LHCN-M2 (cell line): ENCODE measurements at regions not wholly inside any gene's neighbourhood (a gene's known extent, or its start where the extent isn't known, plus 50 kb on each side); places are given as distances from the start of the nearest gene placed in this dataset.
"Not testable (repeated sequence)": the region's sequence is repeated elsewhere in the genome, so short reads cannot be mapped to it uniquely, and the experiment has no call there.

Experiments
- DNase-seq: peaks from one replicate; pipeline ENCODE4 v3.0.0-alpha.2; 2012; ENCODE audit warnings: low read depth

DNA sequence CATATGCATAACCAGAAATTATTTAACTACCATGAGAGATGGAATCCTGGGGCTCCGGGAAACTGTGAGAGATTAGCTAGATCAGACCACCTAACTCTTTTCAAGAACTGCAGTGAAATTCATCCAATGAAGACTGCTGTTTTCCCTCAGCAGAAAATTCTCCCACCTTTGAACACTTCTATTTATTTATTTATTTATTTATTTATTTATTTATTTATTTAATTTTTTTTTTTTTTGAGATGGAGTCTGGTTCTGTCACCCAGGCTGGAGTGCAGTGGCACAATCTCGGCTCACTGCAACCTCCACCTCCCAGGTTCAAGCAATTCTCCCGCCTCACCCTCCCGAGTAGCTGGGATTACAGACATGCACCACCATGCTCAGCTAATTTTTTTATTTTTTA lies 802.2 kb downstream of the BCL11A start:
- DNase-seq, result not testable (repeated sequence)

DNA sequence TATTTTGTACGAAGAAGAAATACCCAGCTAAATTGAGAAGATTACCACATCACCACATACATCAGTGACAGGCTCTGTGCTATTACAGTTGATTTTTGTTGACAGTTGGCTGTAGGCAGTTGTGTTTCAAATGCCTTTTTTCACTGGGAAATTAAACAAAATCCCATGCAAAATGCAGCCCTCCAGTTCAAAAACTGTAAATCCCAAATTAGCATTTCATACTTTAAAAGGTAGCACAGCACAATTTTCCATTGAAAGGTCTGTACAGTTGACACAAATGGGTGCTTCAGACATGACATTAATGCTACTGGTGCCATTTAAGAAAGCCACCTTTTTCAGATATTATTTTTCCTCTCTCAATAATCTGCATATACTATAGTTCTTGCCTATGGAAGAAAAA lies 807.2 kb downstream of the BCL11A start:
- DNase-seq, result no peak

DNA sequence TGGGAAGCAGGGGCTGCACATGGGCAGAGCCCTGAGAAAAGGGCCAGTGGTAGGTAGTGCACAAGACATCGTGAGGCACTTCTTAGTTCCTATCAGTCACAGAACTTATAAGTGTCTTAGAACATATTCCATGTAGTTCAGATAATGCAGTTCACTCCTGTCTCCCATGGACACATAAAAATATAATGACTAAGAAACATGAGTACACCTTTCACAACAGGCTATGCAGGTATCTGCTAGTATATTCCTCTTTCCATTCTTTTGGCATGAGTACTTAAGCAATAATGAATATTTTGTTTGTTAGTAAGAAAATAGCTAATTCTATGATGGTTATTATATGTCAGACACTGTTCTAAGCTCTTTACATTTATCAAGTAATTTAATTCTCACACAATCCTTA lies 808.4 kb downstream of the BCL11A start:
- no peak for DNase-seq

DNA sequence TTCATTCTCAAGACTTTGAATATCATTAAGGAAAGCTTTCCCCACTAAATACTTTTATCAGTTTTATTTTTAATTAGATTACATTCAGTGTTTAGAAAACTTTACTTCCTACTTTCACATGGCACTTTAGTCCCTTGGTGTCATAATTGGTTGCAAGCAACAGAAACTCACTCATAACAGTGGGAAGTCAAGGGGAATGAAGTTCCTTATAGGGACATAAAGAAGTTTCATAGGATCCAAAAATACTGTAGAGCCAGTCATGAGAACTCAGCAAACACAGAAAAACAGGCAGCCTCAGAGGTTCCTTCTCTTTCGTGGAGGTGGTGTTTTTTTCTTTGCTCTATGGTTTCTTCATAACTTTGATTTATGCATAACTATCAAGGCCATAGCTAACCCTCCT lies 809.0 kb downstream of the BCL11A start:
- DNase-seq, result no peak

DNA sequence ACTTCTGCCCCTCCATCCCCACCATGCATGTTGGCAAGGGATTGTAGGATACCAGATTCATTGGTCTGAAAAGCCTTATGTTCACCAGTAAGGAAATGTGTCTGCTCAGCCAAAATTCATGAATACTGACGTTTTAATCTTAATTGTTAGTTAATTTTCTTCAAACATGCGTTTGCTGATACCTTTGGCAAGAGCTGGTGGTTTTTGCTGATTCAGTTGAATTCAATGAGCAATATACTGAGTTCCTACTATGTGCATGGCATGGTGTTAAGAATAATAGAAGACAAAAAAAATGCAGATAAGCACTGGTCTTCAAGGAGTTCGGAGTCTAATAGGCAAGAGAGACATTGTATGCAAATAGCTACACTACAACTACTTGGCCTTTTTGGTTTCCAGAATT lies 811.6 kb downstream of the BCL11A start:
- DNase-seq, result no peak

DNA sequence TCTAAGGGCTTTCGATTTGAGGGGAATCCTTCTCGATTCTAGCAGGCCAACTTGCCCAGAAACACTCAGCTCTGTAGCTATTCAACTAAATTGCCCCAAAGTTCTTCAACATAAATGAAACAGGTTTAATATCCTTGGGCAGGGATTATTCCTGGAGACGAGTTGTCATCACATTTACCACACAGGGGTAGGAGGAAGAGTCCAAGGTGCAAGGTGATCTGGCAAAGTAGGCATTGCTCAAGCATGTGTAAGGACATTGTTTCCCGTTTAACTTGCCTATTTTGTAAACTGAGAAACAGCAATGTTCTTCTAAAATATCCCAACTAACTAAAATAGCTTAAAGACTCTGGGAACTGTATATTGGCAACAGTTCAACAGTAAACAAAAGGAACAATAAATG lies 814.3 kb downstream of the BCL11A start:
- DNase-seq, result no peak

DNA sequence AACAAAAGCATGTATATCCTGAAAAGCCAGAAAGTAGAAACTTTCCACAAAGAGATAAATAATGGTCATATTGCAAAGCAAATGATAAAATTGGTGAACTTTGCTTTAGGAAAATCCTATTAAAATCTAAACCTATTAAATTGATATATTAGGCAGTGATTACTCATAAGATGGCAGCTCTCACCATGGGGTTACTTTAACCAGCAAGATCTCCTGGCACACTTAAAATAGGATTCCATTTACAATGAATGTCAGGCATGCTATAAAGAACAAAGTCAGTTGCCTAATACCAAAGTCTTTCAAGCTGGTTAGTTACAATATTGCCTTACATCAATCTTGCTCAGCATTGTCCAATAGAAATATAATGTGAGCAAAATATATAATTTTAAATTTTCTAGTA lies 816.2 kb downstream of the BCL11A start:
- no peak for DNase-seq

DNA sequence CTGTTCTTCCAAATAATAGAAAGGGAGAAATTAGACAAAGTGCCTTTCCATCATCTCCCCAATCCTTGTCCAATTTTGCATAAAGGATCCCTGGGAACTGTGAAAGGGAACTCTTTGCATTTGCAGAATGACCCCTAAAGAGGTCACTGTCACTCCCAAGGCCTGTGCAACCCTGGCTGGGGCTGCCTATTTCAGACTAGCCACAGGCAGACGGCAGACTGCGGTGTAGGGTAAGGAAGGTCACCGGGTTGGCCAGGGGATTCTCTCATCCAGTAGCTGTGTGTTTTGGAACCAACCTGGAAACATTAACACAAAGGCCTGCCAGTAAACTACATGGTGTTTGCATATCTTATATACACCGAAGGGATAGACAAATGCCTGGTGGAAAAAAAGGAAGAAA lies 818.7 kb downstream of the BCL11A start:
- DNase-seq, result no peak

DNA sequence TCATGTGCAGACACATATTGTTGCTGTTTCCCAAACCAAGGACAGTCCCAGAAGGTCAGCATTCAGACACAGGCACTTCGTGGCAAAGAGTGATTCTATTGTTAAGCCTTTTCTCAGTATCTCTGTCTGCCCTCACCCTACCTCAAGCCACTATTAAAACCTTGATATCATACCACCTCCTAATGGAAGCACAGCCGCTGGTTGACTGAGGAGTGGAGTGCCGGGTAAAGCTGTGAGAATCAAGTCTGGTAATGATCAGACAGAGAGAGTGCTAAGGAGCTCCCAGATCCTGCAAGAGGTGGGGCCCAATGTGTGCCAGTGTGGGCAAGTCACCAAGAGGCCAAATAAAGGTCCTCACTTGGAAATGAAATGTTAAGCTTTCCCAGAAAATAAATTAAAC lies 819.5 kb downstream of the BCL11A start:
- no peak for DNase-seq

DNA sequence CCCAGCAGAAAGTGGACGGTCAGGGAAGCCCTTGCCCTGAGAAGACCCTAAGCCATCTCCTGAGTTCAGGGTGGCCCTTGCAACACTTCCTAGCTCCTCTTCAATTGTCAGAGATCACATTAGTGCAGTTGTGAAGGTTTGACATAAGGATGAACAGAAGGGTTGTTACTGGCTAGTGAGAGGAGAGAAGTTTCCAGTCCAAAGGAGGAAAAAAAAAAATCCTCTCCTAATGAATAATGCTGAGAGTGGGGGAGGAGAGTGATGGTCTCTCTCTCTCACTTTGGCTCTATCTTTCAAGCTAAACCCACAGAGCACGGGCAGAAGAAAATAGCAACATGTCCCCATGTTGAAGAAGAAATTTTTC lies 819.9 kb downstream of the BCL11A start:
- DNase-seq, result no peak

DNA sequence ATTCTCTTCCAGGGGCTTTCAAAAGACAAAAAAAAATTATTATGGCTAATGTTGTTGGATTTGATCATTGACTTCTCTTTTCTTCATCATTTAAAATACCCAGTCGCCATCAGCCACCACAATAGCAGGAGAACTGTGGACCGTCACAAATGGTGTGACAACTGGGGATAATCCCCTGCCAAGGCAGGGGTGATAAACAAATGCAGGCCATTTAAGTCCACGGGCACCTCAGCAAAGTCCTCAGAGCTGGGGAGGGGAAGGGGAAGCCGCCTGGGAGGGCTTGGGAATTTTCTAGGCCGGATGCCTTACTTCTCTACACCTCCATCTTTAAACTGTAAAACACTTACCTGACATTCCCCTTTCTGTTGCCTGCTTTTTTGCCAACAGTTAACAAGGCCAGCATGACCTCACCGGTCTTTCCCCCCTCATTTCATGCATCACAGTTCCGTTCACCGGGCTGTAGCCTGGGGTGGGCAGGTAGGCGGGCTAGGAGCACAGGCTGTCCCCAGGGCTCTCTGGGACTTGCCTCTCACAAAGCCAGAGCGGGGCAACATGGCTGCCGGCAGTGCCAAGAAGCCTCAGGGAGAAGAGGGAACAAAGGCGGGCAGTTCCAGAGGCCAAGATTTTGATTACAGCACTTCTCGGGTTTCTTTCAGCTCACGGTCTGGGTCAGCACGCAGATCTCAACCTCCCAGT lies 820.4 kb downstream of the BCL11A start:
- no peak for DNase-seq

DNA sequence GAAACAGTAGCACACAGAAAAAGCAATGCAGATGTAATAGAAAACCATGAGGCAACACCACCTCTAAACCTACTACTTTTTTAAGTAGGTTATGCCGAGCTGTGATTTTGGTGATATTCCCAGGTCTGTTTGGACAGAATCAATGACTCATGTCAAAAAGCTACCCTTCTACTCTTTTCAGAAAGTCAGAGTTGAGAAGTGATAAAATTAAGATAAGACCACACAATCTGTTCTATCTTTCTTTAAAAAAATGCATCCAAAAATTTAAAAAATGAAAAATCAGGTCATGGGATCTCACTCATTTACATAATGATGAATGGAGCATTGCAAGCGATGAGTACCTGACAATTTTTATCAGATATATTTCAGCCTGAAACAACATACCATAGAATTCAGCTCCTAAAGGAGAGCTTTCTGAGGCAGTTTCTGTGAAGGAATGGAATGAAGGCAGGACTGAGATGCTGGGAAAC lies 826.3 kb downstream of the BCL11A start:
- no peak for DNase-seq

DNA sequence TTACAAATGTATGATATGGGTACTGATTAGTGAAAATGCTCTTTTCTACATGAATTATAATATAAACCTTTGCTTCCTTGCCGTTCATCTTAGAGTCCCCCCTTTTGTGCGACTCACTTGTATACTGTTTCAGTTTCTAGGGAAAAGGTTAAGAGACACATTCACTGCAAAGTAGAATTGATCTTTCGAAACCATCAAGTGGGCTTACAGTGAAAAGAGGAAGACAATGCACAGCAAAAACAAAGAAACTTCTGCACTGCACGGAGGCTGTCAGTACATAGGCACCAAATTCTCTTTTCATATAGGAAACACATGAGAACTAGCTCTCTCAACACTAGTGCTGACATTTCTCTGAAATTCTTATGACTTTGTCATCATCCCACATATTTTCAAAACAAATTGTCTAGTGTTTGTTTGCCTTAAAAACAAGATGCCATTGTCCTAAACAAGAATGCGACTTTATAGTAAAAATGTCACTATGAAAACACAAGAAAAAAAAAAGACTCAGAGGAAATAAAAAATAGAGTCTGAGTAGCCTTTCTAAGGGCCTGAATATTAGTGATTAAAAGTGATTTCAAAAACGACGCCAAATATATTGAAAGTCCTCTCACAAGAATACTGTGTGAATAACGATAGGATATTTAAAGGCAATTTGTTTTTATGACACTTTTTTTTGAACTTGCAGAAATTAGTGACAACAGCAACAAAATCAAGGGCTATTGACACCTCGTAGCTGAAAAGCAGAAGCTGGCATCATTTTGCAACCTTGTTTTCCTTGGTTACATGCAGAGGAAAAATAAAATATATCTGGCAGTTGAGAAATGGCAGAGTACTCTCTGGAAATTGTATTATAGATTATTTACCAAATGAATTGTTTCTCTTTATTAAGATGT lies 827.0 kb downstream of the BCL11A start:
- DNase-seq, result no peak

DNA sequence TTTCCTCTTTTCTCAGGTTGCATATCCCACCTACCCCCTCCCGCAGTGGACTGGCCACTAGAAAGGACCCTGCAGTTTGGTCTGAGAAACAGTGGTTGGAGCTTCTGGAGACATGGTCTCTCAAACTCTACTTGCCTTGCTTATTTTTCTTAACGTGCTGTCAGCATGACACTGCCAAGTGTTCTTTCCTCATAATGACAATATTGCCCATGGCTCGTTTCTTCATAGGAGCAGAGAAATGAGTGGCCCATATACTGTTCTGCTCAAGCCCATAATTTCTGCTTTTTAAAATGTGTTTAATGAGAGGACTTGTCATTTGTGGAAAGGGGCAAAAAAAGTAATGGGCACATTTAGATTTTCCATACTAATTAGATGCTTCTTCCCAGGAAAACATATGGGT lies 828.7 kb downstream of the BCL11A start:
- DNase-seq, result no peak

DNA sequence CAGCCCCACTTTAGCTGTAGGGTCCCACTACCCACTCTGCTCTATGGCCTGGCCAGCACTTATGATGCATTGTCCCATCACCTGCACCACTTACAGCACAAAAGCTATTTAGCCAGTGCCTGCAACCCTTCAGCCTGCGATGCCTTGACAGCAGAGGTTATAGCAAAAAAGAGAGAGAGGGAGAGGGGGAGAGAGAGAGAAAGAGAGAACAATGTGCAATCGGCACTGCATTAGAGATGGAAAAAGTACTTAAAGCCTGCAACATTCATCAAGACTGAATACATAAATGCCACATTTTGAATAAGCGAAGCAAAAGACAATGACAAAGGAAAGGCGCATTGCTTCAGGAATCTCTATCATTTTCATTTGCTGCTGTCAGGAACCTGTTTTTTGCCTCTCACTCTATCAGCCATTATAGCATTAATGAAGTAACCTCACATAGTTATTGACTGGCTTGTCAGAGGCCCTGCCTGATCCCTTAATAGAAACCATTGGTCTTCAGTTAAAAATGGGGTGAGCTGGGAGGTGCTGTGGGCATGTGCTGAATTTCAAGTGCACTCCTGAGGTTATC lies 833.1 kb downstream of the BCL11A start:
- no peak for DNase-seq

DNA sequence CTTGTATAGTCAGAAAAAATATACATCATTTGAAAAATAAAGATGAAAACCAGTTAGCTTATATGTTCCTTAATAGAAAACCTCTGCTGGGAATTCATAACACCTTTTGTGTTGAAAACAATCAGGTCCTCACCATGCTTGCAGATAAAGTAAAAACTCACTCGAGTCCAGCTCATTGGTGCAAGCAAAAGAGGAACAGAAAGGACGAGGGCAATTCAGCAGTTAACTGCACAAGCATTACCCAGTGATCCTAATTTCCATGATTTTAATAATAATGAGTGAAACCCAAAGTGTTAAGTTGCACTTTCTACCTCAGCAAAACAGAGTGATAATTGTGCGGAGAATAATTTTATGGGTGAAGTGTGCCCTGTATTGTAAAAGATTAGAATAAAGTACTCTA lies 839.9 kb downstream of the BCL11A start:
- no peak for DNase-seq

DNA sequence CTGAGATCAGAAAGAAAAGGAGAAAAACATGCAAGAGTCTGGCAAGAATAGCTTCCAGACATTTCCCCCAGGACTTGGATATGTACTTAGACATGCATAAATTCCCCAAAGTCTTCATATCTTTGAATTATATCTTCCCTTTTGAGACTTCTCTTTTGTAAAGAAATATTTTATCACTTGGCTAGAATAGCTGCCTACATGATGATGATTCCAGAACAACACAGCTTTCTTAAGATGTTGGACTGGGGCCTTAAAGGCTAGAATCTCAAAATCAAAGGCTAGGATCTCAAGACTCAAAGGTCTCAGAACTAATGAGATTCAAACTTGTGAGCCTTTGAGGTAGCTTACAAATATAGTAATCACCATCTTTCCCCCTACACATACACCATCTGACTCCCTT lies 842.3 kb downstream of the BCL11A start:
- no peak for DNase-seq

DNA sequence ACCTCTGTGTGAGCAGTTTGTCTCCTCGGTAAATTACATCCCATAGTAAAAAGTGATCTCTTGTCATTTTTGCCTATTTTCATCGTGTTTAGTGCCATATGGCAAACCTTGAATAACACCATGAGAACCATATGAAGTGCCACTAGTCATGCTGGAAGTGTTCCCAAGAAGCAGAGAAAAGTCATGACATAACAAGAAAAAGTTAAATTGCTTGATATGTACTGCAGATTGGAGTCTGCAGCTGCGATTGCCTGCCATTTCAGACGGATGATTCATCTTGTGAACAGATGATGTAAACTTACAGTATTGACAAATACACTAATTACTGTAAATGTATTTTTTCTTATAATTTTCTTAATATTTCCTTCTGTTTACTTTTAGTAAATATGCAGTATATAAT lies 846.7 kb downstream of the BCL11A start:
- no peak for DNase-seq

DNA sequence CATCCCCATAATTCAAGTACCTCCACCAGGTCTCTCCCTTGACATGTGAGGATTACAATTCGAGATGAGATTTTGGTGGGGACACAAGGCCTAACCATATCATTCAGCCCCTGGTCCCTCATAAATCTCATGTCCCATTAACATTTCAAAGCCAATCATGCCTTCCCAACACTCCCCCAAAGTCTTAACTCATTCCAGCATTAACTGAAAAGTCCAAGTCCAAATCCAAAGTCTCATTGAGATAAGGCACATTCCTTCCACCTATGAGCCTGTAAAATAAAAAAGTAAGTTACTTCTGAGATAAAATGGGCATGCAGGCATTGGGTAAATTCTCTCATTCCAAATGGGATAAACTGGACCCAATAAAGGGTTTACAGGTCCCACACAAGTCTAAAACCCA lies 849.7 kb downstream of the BCL11A start:
- no peak for DNase-seq

DNA sequence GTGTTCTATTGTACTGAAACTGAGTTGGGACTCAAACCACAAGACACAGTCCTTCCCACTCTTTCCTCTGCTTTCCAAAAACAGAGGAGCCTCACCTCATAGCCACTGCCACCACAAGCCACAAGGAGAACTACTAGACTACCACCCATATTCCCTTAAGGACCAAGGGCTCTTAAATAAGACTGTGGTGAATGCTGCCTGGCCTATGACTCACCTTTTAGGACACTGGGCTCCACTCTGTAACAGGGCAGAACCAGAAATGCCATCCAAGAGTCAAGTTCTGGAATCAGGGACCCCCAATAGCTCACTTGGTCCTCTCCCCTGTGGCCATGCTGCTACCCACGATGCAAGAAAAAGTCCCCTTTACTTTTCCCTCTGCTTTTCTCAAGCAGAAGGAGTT lies 851.4 kb downstream of the BCL11A start:
- no peak for DNase-seq

DNA sequence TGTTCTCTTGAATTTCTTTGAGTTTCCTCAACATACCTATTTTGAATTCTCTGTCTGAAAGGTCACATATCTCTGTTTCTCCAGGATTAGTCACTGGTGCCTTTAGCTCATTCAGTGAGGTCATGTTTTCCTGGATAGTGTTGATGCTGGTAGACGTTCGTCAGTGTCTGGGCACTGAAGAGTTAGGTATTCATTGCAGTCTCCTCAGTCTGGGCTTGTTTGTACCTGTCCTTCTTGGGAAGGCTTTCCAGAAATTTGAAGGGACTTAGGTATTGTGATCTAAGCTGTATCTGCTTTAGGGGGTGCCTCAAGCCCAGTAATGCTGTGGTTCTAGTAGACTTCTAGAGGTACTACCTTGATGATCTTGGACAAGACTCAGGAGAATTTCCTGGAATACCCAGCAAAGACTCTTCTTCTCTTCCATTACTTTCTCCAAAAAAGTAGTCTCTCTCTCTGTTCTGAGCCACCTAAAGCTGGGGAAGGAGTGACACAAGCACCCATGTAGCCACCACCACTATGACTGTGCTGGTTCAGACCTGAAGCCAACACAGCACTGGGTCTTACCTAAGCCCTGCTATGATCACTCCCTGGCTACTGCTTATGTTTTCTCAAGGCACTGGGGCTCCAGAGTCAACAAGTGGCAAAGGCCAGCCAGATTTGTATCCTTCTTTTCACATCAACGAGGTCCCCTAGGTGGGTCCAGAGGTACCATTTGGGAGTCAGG lies 852.0 kb downstream of the BCL11A start:
- no peak for DNase-seq

DNA sequence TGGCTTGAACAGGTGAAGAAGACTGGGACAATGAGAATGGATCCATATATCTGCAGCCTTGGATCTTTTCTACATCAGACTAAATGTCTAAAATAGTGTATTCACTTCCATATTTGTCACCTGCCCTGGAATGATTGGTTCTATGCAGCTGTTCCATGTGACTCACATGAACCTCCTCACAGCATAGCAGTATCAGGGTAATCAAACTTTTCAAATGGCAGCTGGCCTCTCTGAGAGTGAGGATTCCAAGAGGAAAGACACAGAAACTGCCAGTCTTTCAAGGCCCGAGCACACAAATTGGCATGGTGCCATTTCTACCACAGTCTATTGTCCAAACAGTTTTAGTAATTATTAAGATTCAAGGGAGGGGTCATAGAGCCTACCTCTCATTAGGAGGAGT lies 859.3 kb downstream of the BCL11A start:
- DNase-seq, result peak; percentile 32
